Mammary epithelial cell (primary cell): ENCODE measurements at regions not wholly inside any gene's neighbourhood (a gene's known extent, or its start where the extent isn't known, plus 50 kb on each side); places are given as distances from the start of the nearest gene placed in this dataset.

Source experiments
- EZH2 ChIP-seq: IDR thresholded peaks from 2 replicates; pipeline ENCODE4 v1.6.1; 2012; ENCODE audit warnings: low read length, inconsistent platforms, borderline replicate concordance
- TF ChIP-seq, protein P1 (sequence below), 2 donors: IDR thresholded peaks in 1 of 2; conservative IDR thresholded peaks in 1 of 2; 2 replicates each; pipeline ENCODE4 v1.5.1; 2011 to 2012; ENCODE audit warnings: inconsistent platforms in 2 of 2, low read length in 2 of 2, mild to moderate bottlenecking in 2 of 2, control low read depth in 1 of 2, low read depth in 1 of 2; ENCODE audit not compliant: insufficient read depth in 1 of 2; ENCODE audit errors: extremely low read depth in 1 of 2

DNA sequence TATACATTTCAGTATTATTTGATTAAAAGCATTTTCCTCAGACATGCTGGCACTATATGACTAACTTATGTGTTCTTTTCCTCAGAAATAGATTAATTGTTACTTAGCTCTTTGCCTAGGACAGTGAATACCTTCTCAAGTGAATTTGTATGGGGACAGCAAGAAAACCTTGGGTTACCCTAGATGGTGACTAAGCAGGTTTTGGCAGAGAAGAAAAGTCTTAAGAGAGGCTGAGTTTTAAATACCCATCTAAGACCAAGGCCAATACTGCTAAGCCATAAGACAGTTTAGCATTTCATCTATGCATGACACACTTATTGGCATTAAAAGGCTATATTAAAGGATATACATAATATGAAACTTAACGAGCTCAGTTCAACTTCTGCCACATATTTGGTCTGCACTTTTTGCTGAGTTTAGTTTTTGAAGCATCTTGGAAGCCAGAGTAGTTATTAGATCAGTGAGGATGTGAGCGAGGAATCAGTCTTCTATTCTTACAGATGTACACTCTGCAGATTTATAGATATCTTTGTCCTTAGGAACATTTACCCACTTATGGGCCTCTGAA lies 54.6 kb upstream of the FAM3C start:
- TF ChIP-seq, protein P1, sequence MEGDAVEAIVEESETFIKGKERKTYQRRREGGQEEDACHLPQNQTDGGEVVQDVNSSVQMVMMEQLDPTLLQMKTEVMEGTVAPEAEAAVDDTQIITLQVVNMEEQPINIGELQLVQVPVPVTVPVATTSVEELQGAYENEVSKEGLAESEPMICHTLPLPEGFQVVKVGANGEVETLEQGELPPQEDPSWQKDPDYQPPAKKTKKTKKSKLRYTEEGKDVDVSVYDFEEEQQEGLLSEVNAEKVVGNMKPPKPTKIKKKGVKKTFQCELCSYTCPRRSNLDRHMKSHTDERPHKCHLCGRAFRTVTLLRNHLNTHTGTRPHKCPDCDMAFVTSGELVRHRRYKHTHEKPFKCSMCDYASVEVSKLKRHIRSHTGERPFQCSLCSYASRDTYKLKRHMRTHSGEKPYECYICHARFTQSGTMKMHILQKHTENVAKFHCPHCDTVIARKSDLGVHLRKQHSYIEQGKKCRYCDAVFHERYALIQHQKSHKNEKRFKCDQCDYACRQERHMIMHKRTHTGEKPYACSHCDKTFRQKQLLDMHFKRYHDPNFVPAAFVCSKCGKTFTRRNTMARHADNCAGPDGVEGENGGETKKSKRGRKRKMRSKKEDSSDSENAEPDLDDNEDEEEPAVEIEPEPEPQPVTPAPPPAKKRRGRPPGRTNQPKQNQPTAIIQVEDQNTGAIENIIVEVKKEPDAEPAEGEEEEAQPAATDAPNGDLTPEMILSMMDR (conservative IDR thresholded peaks at IDR 0.05 in 1 of 2, IDR thresholded peaks at IDR 0.05 in 1 of 2; ENCODE audit: extremely low read depth in 1 of 2, insufficient read depth in 1 of 2, low read depth in 1 of 2, low read length in 2 of 2) = no peak
- no peak for TF ChIP-seq EZH2
